ENCODE measurements at regions not wholly inside any gene's neighbourhood (a gene's known extent, or its start where the extent isn't known, plus 50 kb on each side); places are given as distances from the start of the nearest gene placed in this dataset.

GRCh38 chr4:188619456-188620149, 480.4 kb downstream of the TRIML1 start:
- intact Hi-C loops (cut with micrococcal nuclease), result no loop called here
- Mint-ChIP-seq H3K27ac (no peak overlapping the region), H3K36me3 (ENCODE audit: low read depth) (no peaks in the 10 kb centered on the region), H3K4me3 (no peak overlapping the region), H3K27me3 (no peaks in the 10 kb centered on the region), H3K4me1 (no peaks in the 10 kb centered on the region), H3K9me3 (peaks cover 5% of the 10 kb centered on the region)
- no peak for DNase-seq

GRCh38 chr4:188620608-188621007, 481.4 kb downstream of the TRIML1 start:
- Mint-ChIP-seq H3K4me3 (no peak overlapping the region), H3K36me3 (ENCODE audit: low read depth) (no peaks in the 10 kb centered on the region), H3K27ac (no peak overlapping the region), H3K27me3 (no peaks in the 10 kb centered on the region), H3K4me1 (no peaks in the 10 kb centered on the region), H3K9me3 (peaks cover 5% of the 10 kb centered on the region)
- no peak for DNase-seq
- intact Hi-C loops (cut with micrococcal nuclease), result no loop called here

GRCh38 chr4:188623314-188623854, 484.1 kb downstream of the TRIML1 start:
- intact Hi-C loops (cut with micrococcal nuclease), result no loop called here
- H3K4me3 Mint-ChIP-seq, result no peak overlapping the region

GRCh38 chr4:188624370-188624769, 485.1 kb downstream of the TRIML1 start:
- Mint-ChIP-seq H3K27me3 (no peaks in the 10 kb centered on the region), H3K36me3 (ENCODE audit: low read depth) (no peaks in the 10 kb centered on the region), H3K9me3 (no peaks in the 10 kb centered on the region), H3K4me3 (no peak overlapping the region), H3K27ac (no peak overlapping the region), H3K4me1 (no peaks in the 10 kb centered on the region)
- intact Hi-C loops (cut with micrococcal nuclease), result no loop called here
- DNase-seq, result no peak

More at GRCh38 chr4:188623314-188623854, 484.1 kb downstream of the TRIML1 start:
- H3K36me3 Mint-ChIP-seq (ENCODE audit: low read depth), result no peaks in the 10 kb centered on the region
- no peak for DNase-seq
- no peaks in the 10 kb centered on the region for H3K27me3 Mint-ChIP-seq
- H3K9me3 Mint-ChIP-seq, result peaks cover 5% of the 10 kb centered on the region
- no peaks in the 10 kb centered on the region for H3K4me1 Mint-ChIP-seq
- H3K27ac Mint-ChIP-seq, result no peak overlapping the region

GRCh38 chr4:188627892-188628291, 488.7 kb downstream of the TRIML1 start:
- no peak for DNase-seq
- Mint-ChIP-seq H3K9me3 (peaks cover 4% of the 10 kb centered on the region), H3K36me3 (ENCODE audit: low read depth) (no peaks in the 10 kb centered on the region), H3K4me1 (no peaks in the 10 kb centered on the region), H3K27me3 (no peaks in the 10 kb centered on the region), H3K4me3 (no peak overlapping the region), H3K27ac (no peak overlapping the region)
- intact Hi-C loops (cut with micrococcal nuclease), result no loop called here

GRCh38 chr4:188639479-188640100, 500.3 kb downstream of the TRIML1 start:
- Mint-ChIP-seq H3K36me3 (ENCODE audit: low read depth) (no peaks in the 10 kb centered on the region), H3K9me3 (peaks cover 3% of the 10 kb centered on the region), H3K4me1 (no peaks in the 10 kb centered on the region), H3K4me3 (no peak overlapping the region), H3K27me3 (no peaks in the 10 kb centered on the region), H3K27ac (no peak overlapping the region)
- no peak for DNase-seq
- intact Hi-C loops (cut with micrococcal nuclease), result no loop called here

- Mint-ChIP-seq H3K27me3 (no peaks in the 10 kb centered on the region), H3K4me1 (no peaks in the 10 kb centered on the region)
Measured at GRCh38 chr4:188647820-188648370, 508.7 kb downstream of the TRIML1 start.

GRCh38 chr4:188649635-188650034, 510.4 kb downstream of the TRIML1 start:
- Mint-ChIP-seq H3K27me3 (no peaks in the 10 kb centered on the region), H3K4me3 (no peak overlapping the region), H3K27ac (no peak overlapping the region), H3K36me3 (ENCODE audit: low read depth) (no peaks in the 10 kb centered on the region), H3K4me1 (no peaks in the 10 kb centered on the region), H3K9me3 (peaks cover 9% of the 10 kb centered on the region)
- DNase-seq, result no peak
- intact Hi-C loops (cut with micrococcal nuclease), result no loop called here

More at GRCh38 chr4:188647820-188648370, 508.7 kb downstream of the TRIML1 start:
- Mint-ChIP-seq H3K4me3 (no peak overlapping the region), H3K27ac (no peak overlapping the region), H3K9me3 (peaks cover 9% of the 10 kb centered on the region), H3K36me3 (ENCODE audit: low read depth) (no peaks in the 10 kb centered on the region)
- no peak for DNase-seq
- intact Hi-C loops (cut with micrococcal nuclease), result no loop called here

GRCh38 chr4:188650516-188650915, 511.3 kb downstream of the TRIML1 start:
- no peaks in the 10 kb centered on the region for H3K4me1 Mint-ChIP-seq
- H3K27ac Mint-ChIP-seq, result no peak overlapping the region
- no peak overlapping the region for H3K4me3 Mint-ChIP-seq
- no peaks in the 10 kb centered on the region for H3K36me3 Mint-ChIP-seq (ENCODE audit: low read depth)
- H3K9me3 Mint-ChIP-seq, result peaks cover 9% of the 10 kb centered on the region
- DNase-seq, result no peak
- H3K27me3 Mint-ChIP-seq, result no peaks in the 10 kb centered on the region
- intact Hi-C loops (cut with micrococcal nuclease), result no loop called here

GRCh38 chr4:188657365-188657764, 518.1 kb downstream of the TRIML1 start:
- no peaks in the 10 kb centered on the region for H3K27me3 Mint-ChIP-seq
- no peaks in the 10 kb centered on the region for H3K36me3 Mint-ChIP-seq (ENCODE audit: low read depth)
- no peak for DNase-seq
- H3K4me1 Mint-ChIP-seq, result no peaks in the 10 kb centered on the region
- H3K4me3 Mint-ChIP-seq, result no peak overlapping the region
- no peaks in the 10 kb centered on the region for H3K9me3 Mint-ChIP-seq
- H3K27ac Mint-ChIP-seq, result no peak overlapping the region
- intact Hi-C loops (cut with micrococcal nuclease), result no loop called here

- Mint-ChIP-seq H3K9me3 (peaks cover 5% of the 10 kb centered on the region), H3K4me1 (no peaks in the 10 kb centered on the region), H3K4me3 (no peak overlapping the region), H3K27me3 (no peaks in the 10 kb centered on the region), H3K27ac (no peak overlapping the region), H3K36me3 (ENCODE audit: low read depth) (no peaks in the 10 kb centered on the region)
- DNase-seq, result no peak
- intact Hi-C loops (cut with micrococcal nuclease), result no loop called here
Measured at GRCh38 chr4:188658958-188659522, 519.8 kb downstream of the TRIML1 start.

GRCh38 chr4:188660796-188661195, 521.6 kb downstream of the TRIML1 start:
- DNase-seq, result peak; percentile 36
- Mint-ChIP-seq H3K4me3 (no peak overlapping the region), H3K4me1 (no peaks in the 10 kb centered on the region), H3K27ac (no peak overlapping the region), H3K36me3 (ENCODE audit: low read depth) (no peaks in the 10 kb centered on the region), H3K9me3 (peaks cover 5% of the 10 kb centered on the region), H3K27me3 (no peaks in the 10 kb centered on the region)
- intact Hi-C loops (cut with micrococcal nuclease), result no loop called here

- DNase-seq, result peak; percentile 13
- Mint-ChIP-seq H3K27me3 (no peaks in the 10 kb centered on the region), H3K27ac (no peak overlapping the region), H3K9me3 (peaks cover 5% of the 10 kb centered on the region), H3K4me3 (no peak overlapping the region), H3K36me3 (ENCODE audit: low read depth) (no peaks in the 10 kb centered on the region), H3K4me1 (no peaks in the 10 kb centered on the region)
- intact Hi-C loops (cut with micrococcal nuclease), result no loop called here
Measured at GRCh38 chr4:188661502-188661901, 522.3 kb downstream of the TRIML1 start.

- no peak overlapping the region for H3K27ac Mint-ChIP-seq
- intact Hi-C loops (cut with micrococcal nuclease), result no loop called here
- H3K9me3 Mint-ChIP-seq, result peaks cover 5% of the 10 kb centered on the region
- no peaks in the 10 kb centered on the region for H3K36me3 Mint-ChIP-seq (ENCODE audit: low read depth)
- H3K4me3 Mint-ChIP-seq, result no peak overlapping the region
- no peaks in the 10 kb centered on the region for H3K4me1 Mint-ChIP-seq
- H3K27me3 Mint-ChIP-seq, result no peaks in the 10 kb centered on the region
- DNase-seq, result peak; percentile 8
Measured at GRCh38 chr4:188663369-188663768, 524.1 kb downstream of the TRIML1 start.

Measured in activated CD4-positive, alpha-beta T cell treated with anti-CD3 and anti-CD28 coated beads, Interleukin-2, amount 10 ng/mL, durations not matched to agents 24 days and 14 days (primary cell).